B cell (primary cell): ENCODE measurements at regions not wholly inside any gene's neighbourhood (a gene's known extent, or its start where the extent isn't known, plus 50 kb on each side); places are given as distances from the start of the nearest gene placed in this dataset.

Experiments
- CTCF ChIP-seq: fragments of 200-600 bp; IDR thresholded peaks from one replicate; pipeline ENCODE4 v1.8.0; 2022; ENCODE audit warnings: antibody characterized with exemption, mild to moderate bottlenecking
- EZH2 ChIP-seq: IDR thresholded peaks from 2 replicates; pipeline ENCODE4 v1.6.1; 2012; ENCODE audit warnings: borderline replicate concordance, low read depth, mild to moderate bottlenecking, moderate library complexity, low read length; ENCODE audit not compliant: insufficient read depth, poor library complexity, severe bottlenecking

GRCh38 chr10:30731963-30732362, 102.4 kb upstream of the LYZL2 start:
- TF ChIP-seq CTCF: no peak
- TF ChIP-seq EZH2: no peak
